ENCODE measurements at regions not wholly inside any gene's neighbourhood (a gene's known extent, or its start where the extent isn't known, plus 50 kb on each side); places are given as distances from the start of the nearest gene placed in this dataset.

GRCh38 chr5:1641560-1642166 is 117.9 kb upstream of the LPCAT1 start (continued):
- TF ChIP-seq, protein P1, sequence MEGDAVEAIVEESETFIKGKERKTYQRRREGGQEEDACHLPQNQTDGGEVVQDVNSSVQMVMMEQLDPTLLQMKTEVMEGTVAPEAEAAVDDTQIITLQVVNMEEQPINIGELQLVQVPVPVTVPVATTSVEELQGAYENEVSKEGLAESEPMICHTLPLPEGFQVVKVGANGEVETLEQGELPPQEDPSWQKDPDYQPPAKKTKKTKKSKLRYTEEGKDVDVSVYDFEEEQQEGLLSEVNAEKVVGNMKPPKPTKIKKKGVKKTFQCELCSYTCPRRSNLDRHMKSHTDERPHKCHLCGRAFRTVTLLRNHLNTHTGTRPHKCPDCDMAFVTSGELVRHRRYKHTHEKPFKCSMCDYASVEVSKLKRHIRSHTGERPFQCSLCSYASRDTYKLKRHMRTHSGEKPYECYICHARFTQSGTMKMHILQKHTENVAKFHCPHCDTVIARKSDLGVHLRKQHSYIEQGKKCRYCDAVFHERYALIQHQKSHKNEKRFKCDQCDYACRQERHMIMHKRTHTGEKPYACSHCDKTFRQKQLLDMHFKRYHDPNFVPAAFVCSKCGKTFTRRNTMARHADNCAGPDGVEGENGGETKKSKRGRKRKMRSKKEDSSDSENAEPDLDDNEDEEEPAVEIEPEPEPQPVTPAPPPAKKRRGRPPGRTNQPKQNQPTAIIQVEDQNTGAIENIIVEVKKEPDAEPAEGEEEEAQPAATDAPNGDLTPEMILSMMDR (IDR thresholded peaks at IDR 0.05 in 2 of 3, conservative IDR thresholded peaks at IDR 0.05 in 1 of 3; ENCODE audit: control insufficient read depth in 2 of 3, extremely low read depth in 1 of 3, insufficient read depth in 1 of 3, low read depth in 3 of 3, low read length in 3 of 3) = peak; percentile 90 to 99 (median 98); a peak in 5 of 6 replicates
- TF ChIP-seq POU2F2 (IDR thresholded peaks at IDR 0.05; ENCODE audit: borderline replicate concordance, low read depth, low read length) = peak; percentile 57; the same call in 1 of the 3 replicates
- TF ChIP-seq, protein P2, sequence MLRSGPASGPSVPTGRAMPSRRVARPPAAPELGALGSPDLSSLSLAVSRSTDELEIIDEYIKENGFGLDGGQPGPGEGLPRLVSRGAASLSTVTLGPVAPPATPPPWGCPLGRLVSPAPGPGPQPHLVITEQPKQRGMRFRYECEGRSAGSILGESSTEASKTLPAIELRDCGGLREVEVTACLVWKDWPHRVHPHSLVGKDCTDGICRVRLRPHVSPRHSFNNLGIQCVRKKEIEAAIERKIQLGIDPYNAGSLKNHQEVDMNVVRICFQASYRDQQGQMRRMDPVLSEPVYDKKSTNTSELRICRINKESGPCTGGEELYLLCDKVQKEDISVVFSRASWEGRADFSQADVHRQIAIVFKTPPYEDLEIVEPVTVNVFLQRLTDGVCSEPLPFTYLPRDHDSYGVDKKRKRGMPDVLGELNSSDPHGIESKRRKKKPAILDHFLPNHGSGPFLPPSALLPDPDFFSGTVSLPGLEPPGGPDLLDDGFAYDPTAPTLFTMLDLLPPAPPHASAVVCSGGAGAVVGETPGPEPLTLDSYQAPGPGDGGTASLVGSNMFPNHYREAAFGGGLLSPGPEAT (IDR thresholded peaks at IDR 0.05; ENCODE audit: low read depth) = no peak

GRCh38 chr5:1641041-1641440 is 117.3 kb upstream of the LPCAT1 start:
- POLR2A ChIA-PET = no interaction called here
- WGBS (ENCODE audit: insufficient coverage, insufficient replicate concordance, low lambda C conversion rate, missing lambda C conversion rate) = 53% methylated on average over 15 of the region's 16 CpGs
- ATAC-seq (no peak), FAIRE-seq (no peak), DNase-seq (ENCODE audit: low read depth, low spot score) (no peak)
- no peaks in the 10 kb centered on the region for H3K4me1 ChIP-seq (ENCODE audit: control insufficient read depth, insufficient read depth, low read length)
- BruUV-seq (replicated peaks) = no TSS peak
- no peaks in the 10 kb centered on the region for H3K79me2 ChIP-seq (ENCODE audit: control insufficient read depth, insufficient read depth, low read length)
- RAD21 ChIA-PET (ENCODE audit: unreplicated experiment) = no interaction called here
- H3K9me3 ChIP-seq (replicated peaks; ENCODE audit: control insufficient read depth, insufficient read depth, low read length) = no peaks in the 10 kb centered on the region; the same call in 2 of the 3 replicates
- H3K27ac ChIP-seq (ENCODE audit: control insufficient read depth, insufficient read depth) = no peak overlapping the region
- no peaks in the 10 kb centered on the region for H4K20me1 ChIP-seq (ENCODE audit: control insufficient read depth, insufficient read depth)
- H3K4me3 ChIP-seq = no peak overlapping the region
- in situ Hi-C loops (cut with MboI) = loop anchor here (5.0 to 10.0 kb wide), 2 partner anchors 474 to 726 kb away; no protein-coding TSS in a partner anchor
- intact Hi-C loops (cut with micrococcal nuclease; ENCODE audit: unreplicated experiment) = loop anchor here (1.0 to 5.0 kb wide), 4 partner anchors 46 to 299 kb away; no protein-coding TSS in a partner anchor
- H3K4me2 ChIP-seq (ENCODE audit: control insufficient read depth, insufficient read depth) = no peak overlapping the region
- H3K36me3 ChIP-seq (ENCODE audit: control insufficient read depth in 2 of 2, insufficient read depth in 2 of 2, low read length in 1 of 2) = no peaks in the 10 kb centered on the region
- CTCF ChIA-PET = interaction anchor here (1.3 to 1.5 kb wide), 2 partner anchors 138 to 468 kb away, joined by 3 to 4 read pairs; no protein-coding TSS in a partner anchor
- SMC1A ChIA-PET (ENCODE audit: uncharacterized antibody, unreplicated experiment) = interaction anchor here (1.8 kb wide), 1 partner anchor 161 kb away, joined by 5 read pairs; no protein-coding TSS in a partner anchor
- peaks cover 2 to 9% of the 10 kb centered on the region in 2 experiments; a peak in 2 of 4 replicates for H3K27me3 ChIP-seq (replicated peaks in 1 of 2; ENCODE audit: control insufficient read depth in 2 of 2, insufficient read depth in 2 of 2, low read length in 1 of 2)
- no peak overlapping the region for H3K9ac ChIP-seq (ENCODE audit: control insufficient read depth, insufficient read depth, low read length)
- no peak overlapping the region for H2AFZ ChIP-seq (ENCODE audit: control insufficient read depth, low read depth, low read length)
- TF ChIP-seq E2F8 (IDR thresholded peaks at IDR 0.05; ENCODE audit: low read depth, partially characterized antibody) (no peak), SMARCA5 (IDR thresholded peaks at IDR 0.05) (no peak), IRF5 (IDR thresholded peaks at IDR 0.05; ENCODE audit: borderline replicate concordance) (no peak), KLF5 (IDR thresholded peaks at IDR 0.05; ENCODE audit: partially characterized antibody) (no peak), YBX1 (IDR thresholded peaks at IDR 0.05) (no peak), FOS (IDR thresholded peaks at IDR 0.05; ENCODE audit: borderline replicate concordance, extremely low read depth, insufficient read length) (no peak), FOXM1 (IDR thresholded peaks at IDR 0.05; ENCODE audit: low read depth, low read length) (no peak), EP300 (IDR thresholded peaks at IDR 0.05; ENCODE audit: borderline replicate concordance in 1 of 2, control insufficient read depth in 1 of 2, low read depth in 2 of 2, low read length in 2 of 2) (no peak)
- TF ChIP-seq, protein P3, sequence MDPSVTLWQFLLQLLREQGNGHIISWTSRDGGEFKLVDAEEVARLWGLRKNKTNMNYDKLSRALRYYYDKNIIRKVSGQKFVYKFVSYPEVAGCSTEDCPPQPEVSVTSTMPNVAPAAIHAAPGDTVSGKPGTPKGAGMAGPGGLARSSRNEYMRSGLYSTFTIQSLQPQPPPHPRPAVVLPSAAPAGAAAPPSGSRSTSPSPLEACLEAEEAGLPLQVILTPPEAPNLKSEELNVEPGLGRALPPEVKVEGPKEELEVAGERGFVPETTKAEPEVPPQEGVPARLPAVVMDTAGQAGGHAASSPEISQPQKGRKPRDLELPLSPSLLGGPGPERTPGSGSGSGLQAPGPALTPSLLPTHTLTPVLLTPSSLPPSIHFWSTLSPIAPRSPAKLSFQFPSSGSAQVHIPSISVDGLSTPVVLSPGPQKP (IDR thresholded peaks at IDR 0.05; ENCODE audit: low read depth, low read length) = no peak

Measured in GM12878 (cell line).